Lung (tissue), 11 donors: ENCODE measurements at regions not wholly inside any gene's neighbourhood (a gene's known extent, or its start where the extent isn't known, plus 50 kb on each side); places are given as distances from the start of the nearest gene placed in this dataset.

Experiments used
- ATAC-seq: fragments of 200-7000 bp; cut with Tn5 transposase; one replicate; pipeline ENCODE4 v1.9.1; 2020; ENCODE audit warnings: moderate number of reproducible peaks; ENCODE audit not compliant: insufficient read depth, low FRiP score
- DNase-seq, 3 donors: peaks; one replicate each; pipeline ENCODE4 v3.0.0-alpha.2; 2013 to 2017
- H3K27ac ChIP-seq, 2 donors: one replicate each; pipeline ENCODE4 v1.5.1; 2013; ENCODE audit warnings: mild to moderate bottlenecking in 2 of 2, moderate library complexity in 2 of 2, control low read depth in 1 of 2, inconsistent platforms in 1 of 2, low read depth in 1 of 2, low read length in 1 of 2
- H3K27me3 ChIP-seq, 3 donors: one replicate each; pipeline ENCODE4 v1.5.1; 2013; ENCODE audit warnings: low read length in 2 of 3; ENCODE audit not compliant: control insufficient read depth in 3 of 3, insufficient read depth in 3 of 3
- H3K36me3 ChIP-seq, 4 donors: one replicate each; pipeline ENCODE4 v1.5.1; 2013; ENCODE audit warnings: low read length in 4 of 4, mild to moderate bottlenecking in 1 of 4, moderate library complexity in 1 of 4; ENCODE audit not compliant: control insufficient read depth in 4 of 4, insufficient read depth in 4 of 4
- H3K4me1 ChIP-seq, 5 donors: one replicate each; pipeline ENCODE4 v1.5.1; 2013; ENCODE audit warnings: low read length in 5 of 5, mild to moderate bottlenecking in 2 of 5, moderate library complexity in 1 of 5; ENCODE audit not compliant: control insufficient read depth in 5 of 5, insufficient read depth in 5 of 5
- H3K4me3 ChIP-seq: one replicate; pipeline ENCODE4 v1.5.1; 2013; ENCODE audit warnings: mild to moderate bottlenecking, control low read depth, moderate library complexity
- H3K9ac ChIP-seq, 2 donors: one replicate each; pipeline ENCODE4 v1.5.1; 2013; ENCODE audit warnings: low read length in 2 of 2, control low read depth in 1 of 2; ENCODE audit not compliant: insufficient read depth in 1 of 2
- H3K9me3 ChIP-seq, 4 donors: one replicate each; pipeline ENCODE4 v1.5.1; 2013; ENCODE audit warnings: low read length in 3 of 4, mild to moderate bottlenecking in 1 of 4, moderate library complexity in 1 of 4; ENCODE audit not compliant: control insufficient read depth in 4 of 4, insufficient read depth in 3 of 4
- WGBS, 2 donors: extraction: QIAGEN DNeasy Blood & Tissue Kit; methylation state at CpG; one replicate each; pipeline ENCODE4 v1.1.7; 2013; 5-methylcytosine and 5-hydroxymethylcytosine counted together
- TF ChIP-seq, protein P1 (sequence below): IDR thresholded peaks from 2 replicates; pipeline ENCODE4 v1.5.1; 2012; ENCODE audit warnings: mild to moderate bottlenecking; ENCODE audit errors: control extremely low read depth, extremely low read depth
- donor health status: control.
- donor health status: control.
- donor health status: Bipolar disorder and iron deficiency.
- donor health status: healthy.
- donor health status: DM: yes; HTN: yes; CAD: no.

DNA sequence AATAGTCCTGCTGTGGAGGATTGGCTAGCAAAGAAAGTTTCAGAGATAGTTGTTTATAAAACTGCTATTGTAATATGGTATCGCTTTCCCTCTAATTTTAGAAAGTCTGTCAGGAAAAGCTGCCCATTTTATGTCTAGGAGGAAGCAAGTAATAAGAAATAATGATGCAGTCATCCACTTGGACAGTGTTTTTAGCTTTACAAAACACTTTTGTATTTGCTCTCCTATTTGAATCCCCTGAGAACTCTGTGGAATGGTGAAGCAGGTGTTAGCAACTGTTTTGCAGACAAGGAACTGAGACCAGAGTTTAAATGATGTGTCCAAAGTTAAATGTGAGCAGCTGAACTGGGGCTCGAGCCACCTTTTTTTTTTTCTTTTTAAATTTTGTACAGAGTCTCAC, 455.8 kb downstream of the XPNPEP1 start:
- Histone ChIP-seq H3K27me3 (no peaks in the 10 kb centered on the region), H3K27ac (no peak overlapping the region), H3K9ac (no peak overlapping the region), H3K4me1 (no peaks in the 10 kb centered on the region), H3K9me3 (peaks cover 0 to 5% (median 2%) of the 10 kb centered on the region in 4 donors), H3K4me3 (no peak overlapping the region), H3K36me3 (no peaks in the 10 kb centered on the region)
- ATAC-seq (no peak), DNase-seq (no peak)
- TF ChIP-seq, protein P1, sequence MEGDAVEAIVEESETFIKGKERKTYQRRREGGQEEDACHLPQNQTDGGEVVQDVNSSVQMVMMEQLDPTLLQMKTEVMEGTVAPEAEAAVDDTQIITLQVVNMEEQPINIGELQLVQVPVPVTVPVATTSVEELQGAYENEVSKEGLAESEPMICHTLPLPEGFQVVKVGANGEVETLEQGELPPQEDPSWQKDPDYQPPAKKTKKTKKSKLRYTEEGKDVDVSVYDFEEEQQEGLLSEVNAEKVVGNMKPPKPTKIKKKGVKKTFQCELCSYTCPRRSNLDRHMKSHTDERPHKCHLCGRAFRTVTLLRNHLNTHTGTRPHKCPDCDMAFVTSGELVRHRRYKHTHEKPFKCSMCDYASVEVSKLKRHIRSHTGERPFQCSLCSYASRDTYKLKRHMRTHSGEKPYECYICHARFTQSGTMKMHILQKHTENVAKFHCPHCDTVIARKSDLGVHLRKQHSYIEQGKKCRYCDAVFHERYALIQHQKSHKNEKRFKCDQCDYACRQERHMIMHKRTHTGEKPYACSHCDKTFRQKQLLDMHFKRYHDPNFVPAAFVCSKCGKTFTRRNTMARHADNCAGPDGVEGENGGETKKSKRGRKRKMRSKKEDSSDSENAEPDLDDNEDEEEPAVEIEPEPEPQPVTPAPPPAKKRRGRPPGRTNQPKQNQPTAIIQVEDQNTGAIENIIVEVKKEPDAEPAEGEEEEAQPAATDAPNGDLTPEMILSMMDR, result no peak
- 72 to 82% methylated on average over 2 of the region's 2 CpGs for WGBS, 2 donors

DNA sequence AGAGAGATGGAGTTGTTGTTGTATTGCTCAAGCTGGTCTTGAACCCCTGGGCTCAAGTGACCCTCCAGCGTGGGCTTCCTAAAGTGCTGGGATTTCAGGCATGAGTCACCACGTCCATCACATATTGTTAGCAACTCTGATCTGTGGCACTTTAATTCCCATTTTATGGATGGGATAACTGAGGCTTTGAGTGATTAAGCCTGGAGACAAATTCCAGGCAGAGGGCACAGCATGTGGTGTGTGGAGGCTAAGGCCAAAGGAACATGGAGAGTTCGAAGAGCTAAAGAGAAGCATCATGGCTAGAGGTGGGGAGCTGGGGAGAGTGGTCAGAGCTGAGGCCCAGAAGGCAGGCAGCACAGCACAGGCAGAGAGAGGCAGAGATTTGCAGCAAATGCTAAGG, 458.4 kb downstream of the XPNPEP1 start:
- Histone ChIP-seq H3K4me3 (peak overlapping the region; percentile 2), H3K9me3 (peaks cover 0 to 5% (median 2%) of the 10 kb centered on the region in 4 donors), H3K27ac (no peak overlapping the region), H3K4me1 (no peaks in the 10 kb centered on the region), H3K36me3 (no peaks in the 10 kb centered on the region), H3K27me3 (no peaks in the 10 kb centered on the region), H3K9ac (no peak overlapping the region)
- no peak for DNase-seq
- WGBS, 2 donors, result 63 to 81% methylated on average over 3 of the region's 3 CpGs
- no peak for ATAC-seq
- TF ChIP-seq, protein P1, result no peak

DNA sequence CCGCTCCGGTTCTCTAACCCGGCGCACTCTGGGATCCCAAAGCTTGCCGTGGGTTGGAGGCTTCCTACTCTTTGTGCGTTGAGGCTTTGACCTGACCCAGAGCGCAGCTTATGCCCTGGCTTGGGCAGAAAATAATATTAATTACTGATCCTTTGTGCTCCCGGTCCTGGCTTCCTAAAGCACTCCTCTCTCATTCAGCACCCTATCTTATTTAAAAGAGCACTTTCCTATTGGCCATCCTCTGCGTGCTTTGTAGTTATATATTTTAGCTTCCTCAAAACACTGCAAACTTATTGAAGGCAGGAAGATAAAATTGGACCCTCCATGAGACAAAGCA, 466.0 kb downstream of the XPNPEP1 start:
- Histone ChIP-seq H3K9me3 (peaks cover 0 to 10% (median 0%) of the 10 kb centered on the region in 4 donors), H3K27ac (no peak overlapping the region), H3K4me1 (no peaks in the 10 kb centered on the region), H3K9ac (no peak overlapping the region), H3K27me3 (peaks cover 14 to 55% (median 45%) of the 10 kb centered on the region in 3 donors), H3K4me3 (no peak overlapping the region), H3K36me3 (no peaks in the 10 kb centered on the region)
- 8 to 9% methylated on average over 9 of the region's 9 CpGs for WGBS, 2 donors
- no peak for ATAC-seq
- DNase-seq, result no peak
- TF ChIP-seq, protein P1, result no peak

DNA sequence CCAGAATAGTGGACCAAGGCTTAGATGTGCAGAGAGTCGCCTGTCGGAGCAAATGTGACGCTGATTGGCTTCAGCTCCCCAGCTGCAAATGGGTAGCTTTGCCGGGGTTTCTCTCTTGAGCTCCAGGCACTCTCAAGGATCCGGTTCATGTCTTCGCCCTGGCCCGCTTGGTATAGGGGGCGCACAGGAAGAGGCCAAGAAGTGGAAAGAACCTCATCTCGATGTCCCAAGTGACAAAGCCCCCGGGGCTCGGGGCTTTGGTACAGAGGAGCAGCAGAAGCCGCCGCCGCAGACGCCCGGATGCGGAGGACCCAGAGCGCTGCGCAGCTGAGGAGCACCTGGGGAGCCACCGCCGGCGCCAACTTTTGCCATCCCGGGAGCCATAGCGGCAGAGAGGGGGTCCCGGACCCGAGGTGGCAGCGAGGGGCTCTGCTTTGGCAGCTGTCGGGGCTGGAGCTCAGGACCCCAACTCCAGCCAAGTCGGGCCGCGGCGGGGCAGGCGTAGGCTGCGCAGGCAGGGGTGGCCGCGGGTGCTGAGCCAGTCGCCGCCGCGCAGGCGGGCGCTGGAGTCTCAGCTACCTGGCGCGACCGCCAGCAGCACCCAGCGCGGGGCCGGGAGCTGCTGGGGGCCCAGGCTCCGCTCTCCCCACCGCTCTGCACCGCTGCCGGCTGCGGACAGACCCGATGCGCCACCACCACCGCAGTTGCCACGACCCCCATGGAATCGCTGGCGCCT, 466.6 kb downstream of the XPNPEP1 start:
- Histone ChIP-seq H3K9ac (no peak overlapping the region), H3K9me3 (peaks cover 0 to 10% (median 0%) of the 10 kb centered on the region in 4 donors), H3K4me3 (no peak overlapping the region), H3K4me1 (no peaks in the 10 kb centered on the region), H3K27me3 (peaks cover 14 to 55% (median 47%) of the 10 kb centered on the region in 3 donors), H3K27ac (no peak overlapping the region), H3K36me3 (no peaks in the 10 kb centered on the region)
- ATAC-seq (no peak), DNase-seq (no peak)
- WGBS, 2 donors, result 1 to 4% methylated on average over 50 to 59 of the region's 59 CpGs
- TF ChIP-seq, protein P1, result no peak
